HepG2 (cell line): ENCODE measurements at regions not wholly inside any gene's neighbourhood (a gene's known extent, or its start where the extent isn't known, plus 50 kb on each side); places are given as distances from the start of the nearest gene placed in this dataset.

Experiments
- ATAC-seq: fragments of 200-7000 bp; cut with Tn5 transposase; 3 replicates; pipeline ENCODE4 v1.9.1; 2020; ENCODE audit warnings: mild to moderate bottlenecking, moderate library complexity
- BruUV-seq: library from RNA; stranded (reverse); fragments of 400-500 nt; replicated peaks from 2 replicates; lab custom pipeline; 2021; lab: Mats Ljungman, UMichigan
- CTCF ChIA-PET: fragments of 300-600 bp; formaldehyde crosslinking; extraction: SDS; loops from one replicate; lab custom pipeline; 2021; ENCODE audit warnings: low total read pairs, inconsistent platforms, low intra/inter-chr PET ratio; lab: Yijun Ruan, JAX
- POLR2A ChIA-PET: fragments of 350-600 bp; sonication (Branson Sonifier 250); formaldehyde crosslinking; loops from one replicate; lab custom pipeline; 2020; ENCODE audit warnings: antibody characterized with exemption, inconsistent platforms; lab: Yijun Ruan, JAX
- DNase-seq: peaks from one replicate; pipeline ENCODE4 v3.0.0-alpha.2; 2015; ENCODE audit warnings: low spot score
- FAIRE-seq: peaks from 3 replicates; lab custom pipeline; 2011; peaks lifted over from hg19 to GRCh38; lab: Jason Lieb, UNC
- H2AFZ ChIP-seq: one replicate; pipeline ENCODE4 v1.6.1; 2011; ENCODE audit warnings: low read length, inconsistent platforms
- H3K27ac ChIP-seq: fragments of 300-600 bp; 3 replicates; pipeline ENCODE4 v1.8.0; 2011; ENCODE audit warnings: mixed run types, mild to moderate bottlenecking, mixed read lengths, low read length, inconsistent platforms; ENCODE audit not compliant: insufficient read depth; ENCODE audit errors: extremely low read length
- H3K27me3 ChIP-seq, 2 experiments: fragments of 200-600 bp in 1 of 2; 2 replicates in 1 of 2; 3 replicates in 1 of 2; pipeline versions ENCODE4 v1.6.0 to v1.8.0; 2011; ENCODE audit warnings: low read length in 2 of 2, mild to moderate bottlenecking in 2 of 2, moderate library complexity in 2 of 2, inconsistent platforms in 1 of 2; ENCODE audit not compliant: insufficient read depth in 2 of 2, control insufficient read depth in 1 of 2
- H3K36me3 ChIP-seq, 2 experiments: fragments of 200-600 bp in 1 of 2; replicated peaks in 1 of 2; 2 replicates in 1 of 2; 3 replicates in 1 of 2; pipeline versions ENCODE4 v1.5.1 to v1.8.0; 2011; ENCODE audit warnings: low read length in 2 of 2, inconsistent platforms in 1 of 2; ENCODE audit not compliant: insufficient read depth in 2 of 2, control insufficient read depth in 1 of 2
- H3K4me1 ChIP-seq: 2 replicates; pipeline ENCODE4 v1.5.1; 2012; ENCODE audit warnings: low read length, inconsistent platforms; ENCODE audit not compliant: insufficient read depth
- H3K4me2 ChIP-seq: 2 replicates; pipeline ENCODE4 v1.6.0; 2011; ENCODE audit warnings: low read depth, low read length, inconsistent platforms
- H3K4me3 ChIP-seq, 3 experiments: fragments of 200-600 bp in 1 of 3; sonication (generic), shearing (Covaris generic) in 1 of 3; replicated peaks in 1 of 3; 2 replicates each; pipeline ENCODE4 v1.5.1; 2011 to 2016; ENCODE audit warnings: low read length in 3 of 3, inconsistent platforms in 2 of 3, low read depth in 2 of 3, mild to moderate bottlenecking in 2 of 3, control low read depth in 1 of 3, mixed read lengths in 1 of 3; ENCODE audit not compliant: insufficient read depth in 1 of 3
- H3K79me2 ChIP-seq: one replicate; pipeline ENCODE4 v1.6.1; 2011; ENCODE audit warnings: low read length, inconsistent platforms; ENCODE audit not compliant: insufficient read depth
- H3K9ac ChIP-seq: 2 replicates; pipeline ENCODE4 v1.6.0; 2011; ENCODE audit warnings: mild to moderate bottlenecking, low read depth, low read length, inconsistent platforms; ENCODE audit not compliant: insufficient read depth
- H3K9me3 ChIP-seq: 2 replicates; pipeline ENCODE4 v1.5.1; 2012; ENCODE audit warnings: mild to moderate bottlenecking, low read length
- H4K20me1 ChIP-seq: 2 replicates; pipeline ENCODE4 v1.6.0; 2011; ENCODE audit warnings: inconsistent platforms, mild to moderate bottlenecking, low read length, moderate library complexity; ENCODE audit not compliant: insufficient read depth
- MEIS1 ChIP-seq: sonication (generic); formaldehyde crosslinking; IDR thresholded peaks from 2 replicates; pipeline ENCODE4 v1.9.0; 2021; ENCODE audit warnings: mild to moderate bottlenecking, missing genetic modification reagents, moderate library complexity, borderline replicate concordance
- MZF1 ChIP-seq: sonication (generic); formaldehyde crosslinking; IDR thresholded peaks from 2 replicates; pipeline ENCODE4 v1.8.1; 2023; ENCODE audit warnings: mild to moderate bottlenecking, missing genetic modification reagents, borderline replicate concordance
- PAX8 ChIP-seq: sonication (generic); formaldehyde crosslinking; IDR thresholded peaks from 2 replicates; pipeline ENCODE4 v1.8.0; 2022; ENCODE audit warnings: mild to moderate bottlenecking, missing genetic modification reagents, borderline replicate concordance
- TFAP4 ChIP-seq: sonication (generic); IDR thresholded peaks from 2 replicates; pipeline ENCODE4 v1.6.1; 2016; ENCODE audit warnings: low read depth, borderline replicate concordance
- TFE3 ChIP-seq: IDR thresholded peaks from 2 replicates; pipeline ENCODE4 v1.6.1; 2016
- ZBTB10 ChIP-seq: sonication (generic); formaldehyde crosslinking; IDR thresholded peaks from 2 replicates; pipeline ENCODE4 v1.4.0; 2020; ENCODE audit warnings: missing genetic modification reagents, borderline replicate concordance
- ZBTB33 ChIP-seq: sonication (generic); formaldehyde crosslinking; IDR thresholded peaks from 2 replicates; pipeline ENCODE4 v1.4.0; 2020; ENCODE audit warnings: missing genetic modification reagents
- ZBTB43 ChIP-seq: sonication (generic); formaldehyde crosslinking; conservative IDR thresholded peaks from 2 replicates; pipeline ENCODE4 v1.4.0; 2020; ENCODE audit warnings: missing genetic modification reagents
- ZFP91 ChIP-seq: sonication (generic); formaldehyde crosslinking; IDR thresholded peaks from 2 replicates; pipeline ENCODE4 v1.9.0; 2022; ENCODE audit warnings: missing genetic modification reagents, mild to moderate bottlenecking, borderline replicate concordance
- ZNF333 ChIP-seq: sonication (generic); formaldehyde crosslinking; IDR thresholded peaks from 2 replicates; pipeline ENCODE4 v1.4.0; 2020; ENCODE audit warnings: mild to moderate bottlenecking, missing genetic modification reagents, borderline replicate concordance
- WGBS: methylation state at CpG from one replicate; pipeline ENCODE4 v1.1.6; 2017; ENCODE audit warnings: low lambda C conversion rate; 5-methylcytosine and 5-hydroxymethylcytosine counted together
- in situ Hi-C: cut with HindIII; loops from 2 replicates; pipeline ENCODE4 v1.10.0; 2017; ENCODE audit warnings: low pct_unique_long_range_greater_than_20kb; ENCODE audit not compliant: extremely low pct_ligation_motif_present
- intact Hi-C: fragments of 100-400 bp; cut with micrococcal nuclease; formaldehyde crosslinking; loops from one replicate; pipeline ENCODE4 v1.10.0; 2022; ENCODE audit not compliant: unreplicated experiment

- H3K9me3 ChIP-seq = no peaks in the 10 kb centered on the region
- H3K27ac ChIP-seq = peak overlapping the region; percentile 71
- intact Hi-C loops = no loop called here
- H3K9ac ChIP-seq = peak overlapping the region; percentile 35
- in situ Hi-C loops = no loop called here
- peaks cover 48% of the 10 kb centered on the region for H3K4me1 ChIP-seq
- H3K4me3 ChIP-seq = peak overlapping the region in 1 of 3 experiments; percentile 18; a peak in 2 of 6 replicates
- FAIRE-seq (peak; percentile 87), ATAC-seq (peak; percentile 75), DNase-seq (peak; percentile 81)
- ChIA-PET CTCF (no interaction called here), POLR2A (interaction anchor here (1.1 to 1.9 kb wide), 3 partner anchors 10 to 435 kb away, joined by 3 to 9 read pairs (median 3); no protein-coding TSS in a partner anchor)
- no peaks in the 10 kb centered on the region for H3K36me3 ChIP-seq
- H3K4me2 ChIP-seq = peak overlapping the region; percentile 72
- 1% methylated on average over 8 of the region's 12 CpGs for WGBS
- H4K20me1 ChIP-seq = no peaks in the 10 kb centered on the region
- BruUV-seq = no TSS peak
- H3K27me3 ChIP-seq = no peaks in the 10 kb centered on the region; a peak in 1 of 5 replicates
- H3K79me2 ChIP-seq = no peaks in the 10 kb centered on the region
- H2AFZ ChIP-seq = no peak overlapping the region
- TF ChIP-seq TFE3 (CRISPR knock-in tag) = no peak
- no peak for TF ChIP-seq ZNF333 (CRISPR knock-in tag)
- TF ChIP-seq PAX8 (CRISPR knock-in tag) = no peak
- TF ChIP-seq TFAP4 = peak; percentile 82
- TF ChIP-seq ZBTB33 (CRISPR knock-in tag) = 0 out of 2 replicates have a peak, but pooled peaks have one; percentile 10
- 0 out of 2 replicates have a peak, but pooled peaks have one; percentile 70 for TF ChIP-seq MEIS1 (CRISPR knock-in tag)
- TF ChIP-seq ZFP91 (CRISPR knock-in tag) = no peak
- no peak for TF ChIP-seq MZF1
- TF ChIP-seq ZBTB43 (CRISPR knock-in tag) = no peak
- no peak for TF ChIP-seq ZBTB10 (CRISPR knock-in tag)
Measured at GRCh38 chr3:72155391-72156064, 370.6 kb upstream of the PROK2 start.
